GM12872 (cell line): ENCODE measurements at regions not wholly inside any gene's neighbourhood (a gene's known extent, or its start where the extent isn't known, plus 50 kb on each side); places are given as distances from the start of the nearest gene placed in this dataset.
A peak's percentile ranks its signal among the peaks of the same experiment; 100 is the strongest.

ENCODE experiments used
- CTCF ChIP-seq: IDR thresholded peaks from 3 replicates; pipeline ENCODE4 v1.5.1; 2011; ENCODE audit warnings: low read depth, mild to moderate bottlenecking, low read length, moderate library complexity; ENCODE audit not compliant: insufficient read depth

- no peak for TF ChIP-seq CTCF
Observed at GRCh38 chr6:150683320-150683719, 83.6 kb downstream of the PLEKHG1 start.

- no peak for TF ChIP-seq CTCF
Observed at GRCh38 chr6:150684161-150684560, 84.5 kb downstream of the PLEKHG1 start.

GRCh38 chr6:150684714-150685459 is 85.2 kb downstream of the PLEKHG1 start:
- no peak for TF ChIP-seq CTCF

- peak; percentile 91 for TF ChIP-seq CTCF
Observed at GRCh38 chr6:150685860-150686259, 86.2 kb downstream of the PLEKHG1 start.

- no peak for TF ChIP-seq CTCF
Observed at GRCh38 chr6:150686566-150686965, 86.9 kb downstream of the PLEKHG1 start.

- TF ChIP-seq CTCF = no peak
Observed at GRCh38 chr6:150687508-150687907, 87.8 kb downstream of the PLEKHG1 start.

- TF ChIP-seq CTCF = no peak
Observed at GRCh38 chr6:150689900-150690590, 90.4 kb downstream of the PLEKHG1 start.
